Liver (tissue), 8 donors: ENCODE measurements at regions not wholly inside any gene's neighbourhood (a gene's known extent, or its start where the extent isn't known, plus 50 kb on each side); places are given as distances from the start of the nearest gene placed in this dataset.

Experiments
- DNase-seq: peaks from one replicate; pipeline ENCODE4 v3.0.0-alpha.2; 2017; ENCODE audit warnings: low spot score
- H3K27ac ChIP-seq, 2 donors: one replicate each; pipeline ENCODE4 v1.7.0; 2013; ENCODE audit warnings: inconsistent platforms in 2 of 2, low read length in 2 of 2, control low read depth in 1 of 2, low read depth in 1 of 2, mild to moderate bottlenecking in 1 of 2
- H3K27me3 ChIP-seq, 4 donors: one replicate each; pipeline versions ENCODE4 v1.6.1 to v1.7.0; 2013; ENCODE audit warnings: low read length in 3 of 4, inconsistent platforms in 1 of 4, mild to moderate bottlenecking in 1 of 4, moderate library complexity in 1 of 4; ENCODE audit not compliant: control insufficient read depth in 4 of 4, insufficient read depth in 4 of 4
- H3K36me3 ChIP-seq, 4 donors: one replicate each; pipeline versions ENCODE4 v1.6.1 to v1.7.0; 2013; ENCODE audit warnings: low read length in 3 of 4, mild to moderate bottlenecking in 3 of 4, low read depth in 1 of 4, moderate library complexity in 1 of 4; ENCODE audit not compliant: control insufficient read depth in 4 of 4, insufficient read depth in 3 of 4
- H3K4me1 ChIP-seq, 4 donors: one replicate each; pipeline versions ENCODE4 v1.6.1 to v1.7.0; 2013; ENCODE audit warnings: low read length in 3 of 4, mild to moderate bottlenecking in 3 of 4, moderate library complexity in 1 of 4; ENCODE audit not compliant: control insufficient read depth in 4 of 4, insufficient read depth in 4 of 4
- H3K4me3 ChIP-seq, 3 donors: one replicate each; pipeline versions ENCODE4 v1.6.1 to v1.7.0; 2013; ENCODE audit warnings: low read length in 3 of 3, control low read depth in 1 of 3, low read depth in 1 of 3, mild to moderate bottlenecking in 1 of 3
- H3K9ac ChIP-seq, 2 donors: one replicate each; pipeline ENCODE4 v1.7.0; 2013; ENCODE audit warnings: low read length in 2 of 2, mild to moderate bottlenecking in 2 of 2, moderate library complexity in 2 of 2, control low read depth in 1 of 2, low read depth in 1 of 2
- H3K9me3 ChIP-seq, 4 donors: one replicate each; pipeline versions ENCODE4 v1.6.1 to v1.7.0; 2013; ENCODE audit warnings: low read length in 3 of 4; ENCODE audit not compliant: control insufficient read depth in 4 of 4
- ATF3 ChIP-seq: IDR thresholded peaks from 2 replicates; pipeline ENCODE4 v1.6.1; 2016; ENCODE audit warnings: antibody characterized with exemption
- EGR1 ChIP-seq, 2 donors: IDR thresholded peaks; 2 replicates each; pipeline ENCODE4 v1.6.1; 2016 to 2018; ENCODE audit warnings: antibody characterized with exemption in 2 of 2, low read depth in 2 of 2
- FOXA1 ChIP-seq: IDR thresholded peaks from 2 replicates; pipeline ENCODE4 v1.6.1; 2016; ENCODE audit warnings: antibody characterized with exemption
- FOXA2 ChIP-seq: IDR thresholded peaks from 2 replicates; pipeline ENCODE4 v1.6.1; 2016; ENCODE audit warnings: antibody characterized with exemption
- GABPA ChIP-seq, 2 donors: IDR thresholded peaks in 1 of 2; conservative IDR thresholded peaks in 1 of 2; 2 replicates each; pipeline ENCODE4 v1.6.1; 2016; ENCODE audit warnings: antibody characterized with exemption in 2 of 2, mild to moderate bottlenecking in 1 of 2, moderate library complexity in 1 of 2
- HNF4A ChIP-seq, 2 donors: conservative IDR thresholded peaks; 2 replicates each; pipeline ENCODE4 v1.6.1; 2016; ENCODE audit warnings: antibody characterized with exemption in 2 of 2, mild to moderate bottlenecking in 2 of 2
- HNF4G ChIP-seq: IDR thresholded peaks from 2 replicates; pipeline ENCODE4 v1.6.1; 2016; ENCODE audit warnings: antibody characterized with exemption
- RAD21 ChIP-seq, 2 donors: IDR thresholded peaks; 2 replicates each; pipeline ENCODE4 v1.6.1; 2016; ENCODE audit warnings: antibody characterized with exemption in 2 of 2, mild to moderate bottlenecking in 2 of 2
- REST ChIP-seq: IDR thresholded peaks from 2 replicates; pipeline ENCODE4 v1.6.1; 2016; ENCODE audit warnings: antibody characterized with exemption, mild to moderate bottlenecking
- RXRA ChIP-seq, 2 donors: IDR thresholded peaks; 2 replicates each; pipeline ENCODE4 v1.6.1; 2017 to 2018; ENCODE audit warnings: antibody characterized with exemption in 2 of 2, mild to moderate bottlenecking in 1 of 2
- SP1 ChIP-seq: IDR thresholded peaks from 2 replicates; pipeline ENCODE4 v1.6.1; 2018; ENCODE audit warnings: antibody characterized with exemption, mild to moderate bottlenecking
- YY1 ChIP-seq: IDR thresholded peaks from 2 replicates; pipeline ENCODE4 v1.6.1; 2016; ENCODE audit warnings: antibody characterized with exemption, mild to moderate bottlenecking
- ZBTB33 ChIP-seq: IDR thresholded peaks from 2 replicates; pipeline ENCODE4 v1.6.1; 2016; ENCODE audit warnings: antibody characterized with exemption
- WGBS: extraction: QIAGEN DNeasy Blood & Tissue Kit; methylation state at CpG from one replicate; pipeline ENCODE4 v1.1.7; 2013; 5-methylcytosine and 5-hydroxymethylcytosine counted together
- TF ChIP-seq, protein P1 (sequence below): IDR thresholded peaks from 2 replicates; pipeline ENCODE4 v1.6.1; 2016; ENCODE audit warnings: antibody characterized with exemption
- TF ChIP-seq, protein P2 (sequence below): fragments of 150-350 bp; IDR thresholded peaks from 2 replicates; pipeline ENCODE4 v1.5.1; 2017; ENCODE audit warnings: improper control_type of control experiment, low read depth, low read length; ENCODE audit not compliant: missing input control
- donor health status: healthy.
- donor health status: healthy.
- donor health status: healthy.
- donor health status: healthy.
- donor health status: healthy.

GRCh38 chr13:22372261-22372660 is 701.4 kb downstream of the FGF9 start:
- Histone ChIP-seq H3K4me1 (no peaks in the 10 kb centered on the region), H3K9me3 (peaks cover 0 to 5% (median 2%) of the 10 kb centered on the region in 4 donors), H3K27ac (no peak overlapping the region), H3K4me3 (no peak overlapping the region), H3K36me3 (no peaks in the 10 kb centered on the region), H3K27me3 (no peaks in the 10 kb centered on the region), H3K9ac (no peak overlapping the region)
- no peak for TF ChIP-seq ATF3
- TF ChIP-seq EGR1 (IDR thresholded peaks at IDR 0.05; ENCODE audit: low read depth in 2 of 2), result no peak
- no peak for TF ChIP-seq SP1
- TF ChIP-seq YY1, result no peak
- TF ChIP-seq, protein P1, sequence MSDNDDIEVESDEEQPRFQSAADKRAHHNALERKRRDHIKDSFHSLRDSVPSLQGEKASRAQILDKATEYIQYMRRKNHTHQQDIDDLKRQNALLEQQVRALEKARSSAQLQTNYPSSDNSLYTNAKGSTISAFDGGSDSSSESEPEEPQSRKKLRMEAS, result no peak
- no peak for TF ChIP-seq REST
- TF ChIP-seq RAD21 (IDR thresholded peaks at IDR 0.05), result no peak
- TF ChIP-seq, protein P2, sequence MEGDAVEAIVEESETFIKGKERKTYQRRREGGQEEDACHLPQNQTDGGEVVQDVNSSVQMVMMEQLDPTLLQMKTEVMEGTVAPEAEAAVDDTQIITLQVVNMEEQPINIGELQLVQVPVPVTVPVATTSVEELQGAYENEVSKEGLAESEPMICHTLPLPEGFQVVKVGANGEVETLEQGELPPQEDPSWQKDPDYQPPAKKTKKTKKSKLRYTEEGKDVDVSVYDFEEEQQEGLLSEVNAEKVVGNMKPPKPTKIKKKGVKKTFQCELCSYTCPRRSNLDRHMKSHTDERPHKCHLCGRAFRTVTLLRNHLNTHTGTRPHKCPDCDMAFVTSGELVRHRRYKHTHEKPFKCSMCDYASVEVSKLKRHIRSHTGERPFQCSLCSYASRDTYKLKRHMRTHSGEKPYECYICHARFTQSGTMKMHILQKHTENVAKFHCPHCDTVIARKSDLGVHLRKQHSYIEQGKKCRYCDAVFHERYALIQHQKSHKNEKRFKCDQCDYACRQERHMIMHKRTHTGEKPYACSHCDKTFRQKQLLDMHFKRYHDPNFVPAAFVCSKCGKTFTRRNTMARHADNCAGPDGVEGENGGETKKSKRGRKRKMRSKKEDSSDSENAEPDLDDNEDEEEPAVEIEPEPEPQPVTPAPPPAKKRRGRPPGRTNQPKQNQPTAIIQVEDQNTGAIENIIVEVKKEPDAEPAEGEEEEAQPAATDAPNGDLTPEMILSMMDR, result no peak
- no peak for TF ChIP-seq FOXA1
- TF ChIP-seq GABPA (IDR thresholded peaks at IDR 0.05 in 1 of 2, conservative IDR thresholded peaks at IDR 0.05 in 1 of 2), result no peak
- no peak for TF ChIP-seq HNF4G
- TF ChIP-seq FOXA2, result no peak
- TF ChIP-seq ZBTB33, result no peak
- DNase-seq, result no peak
- 85% methylated on average over 3 of the region's 3 CpGs for WGBS

DNA sequence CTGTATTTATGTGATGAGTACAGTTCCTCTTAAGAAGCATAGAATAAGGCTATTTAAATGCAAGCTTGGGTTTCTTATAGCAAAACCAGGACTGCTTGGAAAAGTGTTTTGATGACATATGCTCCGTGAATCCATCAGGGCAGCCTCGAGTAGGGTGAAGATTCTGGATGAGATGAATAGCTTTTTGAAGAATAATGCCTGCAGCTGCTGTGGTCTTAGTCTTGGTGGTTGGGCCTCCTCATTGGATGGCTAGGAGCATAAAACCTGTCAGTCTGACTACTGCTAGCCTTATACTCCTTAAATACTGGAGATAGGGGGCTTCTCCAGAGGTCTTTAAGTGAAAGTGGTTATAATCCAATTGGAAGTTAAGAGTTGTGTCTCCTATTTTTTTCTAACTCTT is 704.3 kb downstream of the FGF9 start:
- 86% methylated on average over 2 of the region's 2 CpGs for WGBS
- H3K4me1 ChIP-seq, result no peaks in the 10 kb centered on the region
- H3K9me3 ChIP-seq, result peaks cover 0 to 5% (median 3%) of the 10 kb centered on the region in 4 donors
- no peaks in the 10 kb centered on the region for H3K36me3 ChIP-seq
- no peak overlapping the region for H3K27ac ChIP-seq
- no peak overlapping the region for H3K4me3 ChIP-seq
- no peaks in the 10 kb centered on the region for H3K27me3 ChIP-seq
- H3K9ac ChIP-seq, result no peak overlapping the region
- DNase-seq, result no peak
- TF ChIP-seq FOXA2 (no peak), ATF3 (no peak), YY1 (no peak), HNF4G (no peak), ZBTB33 (no peak), SP1 (no peak), RXRA (IDR thresholded peaks at IDR 0.05) (no peak), EGR1 (IDR thresholded peaks at IDR 0.05; ENCODE audit: low read depth in 2 of 2) (no peak), HNF4A (conservative IDR thresholded peaks at IDR 0.05) (no peak), REST (no peak)
